ENCODE measurements at regions not wholly inside any gene's neighbourhood (a gene's known extent, or its start where the extent isn't known, plus 50 kb on each side); places are given as distances from the start of the nearest gene placed in this dataset.

DNA sequence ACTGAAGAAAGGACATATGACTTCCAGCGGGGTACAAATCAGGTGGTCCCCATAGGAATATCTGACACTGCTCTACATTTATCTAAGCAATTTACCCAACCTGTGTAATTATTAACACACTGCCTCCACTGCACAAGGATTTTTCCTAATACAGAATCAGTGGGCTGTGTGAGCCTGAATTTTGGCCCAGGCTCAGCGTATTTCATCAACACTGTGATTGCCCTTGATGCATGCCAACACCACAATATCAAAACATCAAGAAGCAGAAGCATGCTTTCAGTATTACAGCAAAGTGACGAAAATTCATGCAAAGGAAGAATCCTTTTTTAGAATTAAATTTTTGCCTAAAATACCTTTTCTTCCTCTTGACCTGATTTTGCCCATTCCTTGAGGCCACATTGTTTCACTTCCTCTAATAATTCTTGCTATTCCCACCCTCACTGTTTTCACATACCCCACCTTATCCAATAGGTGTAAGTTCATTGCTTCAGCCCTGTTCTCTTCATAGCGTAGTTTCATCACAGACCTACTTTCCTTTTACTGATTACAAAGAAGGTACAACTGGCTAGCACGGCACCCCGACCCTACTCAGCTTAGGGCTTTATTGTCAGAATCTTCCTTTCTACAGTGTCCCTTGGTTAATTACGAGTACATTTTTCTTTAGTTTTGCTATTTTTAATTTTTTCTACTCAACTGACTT, 83.7 kb upstream of the PTCHD4 start:
- DNase-seq (ENCODE audit: low read depth, low spot score) = no peak
- H3K4me3 ChIP-seq (ENCODE audit: low read length) = no peak overlapping the region

DNA sequence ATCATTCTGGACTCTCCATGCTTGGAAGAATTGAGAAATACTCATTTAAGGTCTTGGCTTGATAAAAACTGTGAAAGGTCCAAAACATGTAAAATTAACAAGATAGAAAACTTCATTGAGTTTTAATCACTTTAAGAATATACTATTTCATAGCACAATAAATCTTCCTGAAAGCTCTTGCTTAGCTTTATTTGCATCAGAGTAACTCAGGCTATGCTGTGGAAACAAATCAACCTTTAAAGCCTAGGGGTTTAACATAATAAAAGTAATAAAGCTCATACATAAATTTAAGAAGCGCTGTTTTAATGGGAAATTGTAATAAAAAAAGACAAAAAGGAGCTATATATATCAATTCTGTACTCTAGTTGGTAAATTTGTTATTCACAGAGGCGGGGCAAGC, 77.2 kb upstream of the PTCHD4 start:
- no peak overlapping the region for H3K4me3 ChIP-seq (ENCODE audit: low read length)
- DNase-seq (ENCODE audit: low read depth, low spot score) = no peak

DNA sequence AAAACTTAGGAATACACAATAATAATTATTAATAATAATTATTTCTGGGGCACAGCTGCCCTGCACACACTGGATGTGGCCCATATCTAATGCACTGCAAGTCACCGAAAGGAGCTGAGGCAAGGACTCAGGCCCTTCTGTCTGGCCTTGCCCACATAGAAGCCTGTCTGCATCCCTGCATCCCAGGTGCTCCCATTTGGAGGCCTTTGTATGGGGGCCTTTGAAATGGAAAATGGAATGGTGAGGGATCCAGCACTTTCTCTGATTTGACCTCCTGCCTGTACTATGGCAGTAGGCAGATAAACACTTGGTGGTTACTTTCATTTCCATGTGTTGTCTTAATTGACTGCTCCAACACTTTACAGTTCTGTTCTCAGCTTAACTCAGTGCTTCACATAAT, 75.7 kb upstream of the PTCHD4 start:
- no peak for DNase-seq (ENCODE audit: low read depth, low spot score)
- H3K4me3 ChIP-seq (ENCODE audit: low read length) = no peak overlapping the region

DNA sequence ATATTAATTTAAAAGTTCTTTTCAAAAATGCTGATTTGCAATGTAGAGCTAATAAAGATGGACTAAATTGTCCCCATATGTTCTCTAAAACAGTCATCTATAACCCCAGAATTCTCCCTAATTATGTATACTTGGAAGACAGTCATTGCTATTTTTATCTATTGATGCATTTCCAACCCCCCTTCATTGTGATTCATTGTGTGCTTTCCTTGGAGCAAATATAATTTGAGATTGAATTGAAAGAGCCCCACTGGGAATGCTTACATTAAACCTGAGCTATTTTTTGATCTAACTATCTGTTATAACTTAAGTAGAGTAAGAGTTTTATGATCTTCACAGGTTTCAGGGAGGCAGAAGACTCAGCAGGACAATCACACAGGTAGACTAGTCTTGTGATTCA, 73.7 kb upstream of the PTCHD4 start:
- H3K4me3 ChIP-seq (ENCODE audit: low read length) = no peak overlapping the region
- DNase-seq (ENCODE audit: low read depth, low spot score) = no peak

DNA sequence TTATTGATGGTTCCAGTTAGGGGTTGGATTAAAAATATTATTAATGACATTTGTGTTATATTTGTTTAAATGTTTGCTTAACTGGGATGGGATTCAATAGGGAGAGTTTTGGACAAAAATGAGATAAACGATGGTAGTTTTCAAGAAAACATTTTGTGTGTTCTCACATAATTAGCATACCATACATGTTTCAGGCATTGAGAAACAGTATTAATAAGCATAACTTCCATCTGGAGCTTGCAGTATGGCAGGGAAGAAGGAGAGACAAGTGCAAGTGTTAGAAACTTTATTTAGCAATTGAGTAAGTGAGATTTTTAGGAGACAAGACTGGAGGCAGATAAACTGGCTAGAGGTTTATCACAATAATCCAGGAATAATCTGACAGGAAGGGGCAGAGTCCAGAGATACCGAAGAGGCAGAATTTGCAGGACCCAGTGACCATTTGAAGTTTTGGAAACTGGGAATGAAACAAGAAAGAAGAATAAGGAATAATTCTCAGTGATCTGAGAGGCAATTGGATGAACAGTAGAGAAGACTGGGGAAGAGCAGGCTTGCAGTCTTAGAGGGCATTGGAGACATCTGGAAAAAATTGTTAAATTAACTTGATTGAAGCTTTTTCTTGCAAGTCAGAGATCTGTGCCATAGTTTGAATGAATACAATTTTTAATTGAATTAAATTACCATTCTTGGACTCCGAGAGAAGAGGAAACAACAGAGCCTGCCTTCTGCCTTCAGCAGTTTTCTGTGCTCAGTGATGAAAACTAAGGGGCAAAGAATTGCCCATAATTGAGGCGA, 73.0 kb upstream of the PTCHD4 start:
- no peak for DNase-seq (ENCODE audit: low read depth, low spot score)
- no peak overlapping the region for H3K4me3 ChIP-seq (ENCODE audit: low read length)

DNA sequence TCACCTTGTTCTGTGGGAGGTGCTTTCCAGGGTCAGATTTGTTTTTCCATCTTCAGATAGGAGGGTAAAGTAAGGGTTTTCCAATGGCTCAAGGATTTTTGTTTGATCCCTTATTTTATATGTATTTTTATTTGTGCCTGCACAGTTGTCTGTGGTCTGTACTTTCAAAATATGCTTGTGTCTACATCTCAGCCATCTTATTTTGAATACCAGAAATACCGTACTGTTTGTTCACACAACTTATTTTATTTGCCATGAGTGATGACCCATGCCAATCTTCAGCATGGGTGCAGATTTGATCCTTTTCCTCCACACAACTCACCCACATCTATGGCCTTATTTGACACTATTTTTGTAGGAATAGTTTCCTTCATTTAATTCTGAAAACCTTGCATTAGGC, 72.2 kb upstream of the PTCHD4 start:
- DNase-seq (ENCODE audit: low read depth, low spot score) = no peak
- H3K4me3 ChIP-seq (ENCODE audit: low read length) = no peak overlapping the region

DNA sequence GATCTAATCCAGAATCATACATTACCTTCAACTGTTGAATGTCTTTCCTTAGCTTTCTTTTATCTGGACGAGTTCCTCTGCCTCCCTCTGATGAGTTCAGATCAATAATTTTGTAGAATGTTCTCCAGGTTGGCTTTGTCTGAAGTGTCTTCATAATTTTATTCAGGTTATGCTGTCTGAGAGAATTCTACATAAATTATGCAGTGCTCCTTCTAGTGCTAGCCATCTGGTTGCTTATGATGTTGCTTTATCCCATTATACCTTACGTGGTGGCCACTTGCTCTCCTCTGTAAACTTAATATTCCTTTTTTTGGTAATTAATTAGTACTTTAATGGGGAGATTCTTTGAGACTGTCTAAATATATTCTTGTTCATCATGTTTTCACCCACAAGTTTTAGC, 67.7 kb upstream of the PTCHD4 start:
- H3K4me3 ChIP-seq (ENCODE audit: low read length) = no peak overlapping the region
- DNase-seq (ENCODE audit: low read depth, low spot score) = no peak

DNA sequence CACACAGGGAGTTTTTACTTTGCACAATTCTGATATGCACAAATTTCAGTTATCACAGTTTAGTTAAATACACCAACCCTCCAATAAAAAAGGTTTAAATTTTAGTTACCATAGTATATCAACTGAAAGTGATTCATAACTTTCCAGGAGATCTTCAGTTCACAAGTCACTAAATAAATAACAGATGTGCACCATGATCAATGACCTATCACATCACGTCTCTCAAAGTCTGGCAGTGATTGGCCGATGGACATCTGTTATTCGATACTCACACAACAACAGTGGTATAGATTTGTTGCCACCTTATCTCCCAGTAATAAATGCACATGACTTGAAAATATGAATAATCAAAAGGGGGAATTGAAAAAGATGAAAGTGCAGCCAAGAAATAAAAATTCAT, 66.8 kb upstream of the PTCHD4 start:
- no peak for DNase-seq (ENCODE audit: low read depth, low spot score)
- no peak overlapping the region for H3K4me3 ChIP-seq (ENCODE audit: low read length)

DNA sequence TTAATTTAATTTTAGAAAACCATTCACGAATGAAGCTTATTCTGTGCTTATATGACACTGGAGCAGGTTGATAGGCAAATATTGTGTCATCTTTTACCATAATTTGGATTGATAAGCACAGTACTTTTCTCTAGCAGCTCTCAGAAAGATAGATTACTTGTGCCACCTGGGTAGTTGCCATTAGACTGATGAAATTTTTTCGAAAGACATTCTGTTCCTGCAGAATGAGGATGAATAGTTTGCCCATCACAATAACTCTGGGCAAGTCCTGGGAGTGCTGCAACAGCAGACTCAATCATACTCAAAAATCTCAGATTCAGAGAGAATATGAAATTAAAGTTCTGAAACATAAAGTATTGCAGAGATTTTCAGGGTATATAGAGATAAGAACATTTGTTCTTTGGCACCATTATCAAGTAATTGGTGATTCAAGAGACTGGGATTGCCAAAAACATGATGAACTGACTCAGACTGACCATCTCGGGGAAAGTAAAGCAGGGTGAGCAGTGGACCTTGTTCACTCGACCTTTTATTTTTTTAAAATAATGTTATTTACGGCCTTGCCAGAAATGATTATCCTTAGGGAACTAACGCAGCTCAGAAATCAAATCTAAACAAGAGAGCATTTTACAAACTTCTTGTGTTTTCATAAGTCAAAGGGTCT, 65.8 kb upstream of the PTCHD4 start:
- H3K4me3 ChIP-seq (ENCODE audit: low read length) = no peak overlapping the region
- no peak for DNase-seq (ENCODE audit: low read depth, low spot score)

DNA sequence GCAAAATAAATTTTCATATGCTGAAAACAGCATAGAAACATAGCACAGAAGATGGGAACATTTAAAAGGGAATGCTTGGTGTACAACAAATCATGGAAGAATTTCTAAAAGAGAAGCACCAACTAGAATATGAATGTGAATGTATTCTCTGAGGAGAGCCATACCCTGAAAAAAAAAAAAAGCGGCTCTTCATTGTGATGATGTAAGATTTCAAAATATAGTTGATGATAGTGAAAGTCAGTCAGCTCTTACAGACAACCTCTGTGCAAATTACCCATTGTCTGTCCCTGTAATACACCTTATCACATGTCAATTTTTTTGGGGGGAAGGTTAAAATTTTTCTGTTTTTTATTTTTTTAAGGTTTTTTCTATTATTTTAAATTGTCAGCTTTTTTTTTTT, 58.6 kb upstream of the PTCHD4 start:
- no peak for DNase-seq (ENCODE audit: low read depth, low spot score)
- H3K4me3 ChIP-seq (ENCODE audit: low read length) = no peak overlapping the region

All from Jurkat, Clone E6-1 (cell line).